ENCODE measurements at regions not wholly inside any gene's neighbourhood (a gene's known extent, or its start where the extent isn't known, plus 50 kb on each side); places are given as distances from the start of the nearest gene placed in this dataset.

GRCh38 chr9:87280421-87280820 is 217.2 kb upstream of the DAPK1 start:
- no peaks in the 10 kb centered on the region for H3K27me3 ChIP-seq (ENCODE audit: insufficient read depth, low read length)
- H3K4me3 ChIP-seq (ENCODE audit: low read length), result no peak overlapping the region
- H3K4me1 ChIP-seq (ENCODE audit: insufficient read depth, low read length), result peaks cover 14% of the 10 kb centered on the region
- H3K9me3 ChIP-seq (ENCODE audit: low read depth, low read length), result no peaks in the 10 kb centered on the region

- Histone ChIP-seq H3K4me3 (ENCODE audit: low read length) (no peak overlapping the region), H3K4me1 (ENCODE audit: insufficient read depth, low read length) (peaks cover under 1% of the 10 kb centered on the region), H3K9me3 (ENCODE audit: low read depth, low read length) (no peaks in the 10 kb centered on the region), H3K27me3 (ENCODE audit: insufficient read depth, low read length) (peaks cover 3% of the 10 kb centered on the region)
Measured at GRCh38 chr9:87282538-87282937, 215.1 kb upstream of the DAPK1 start.

- no peaks in the 10 kb centered on the region for H3K9me3 ChIP-seq (ENCODE audit: low read depth, low read length)
- H3K4me3 ChIP-seq (ENCODE audit: low read length), result no peak overlapping the region
- no peaks in the 10 kb centered on the region for H3K4me1 ChIP-seq (ENCODE audit: insufficient read depth, low read length)
- peaks cover 3% of the 10 kb centered on the region for H3K27me3 ChIP-seq (ENCODE audit: insufficient read depth, low read length)
Measured at GRCh38 chr9:87283585-87283984, 214.1 kb upstream of the DAPK1 start.

GRCh38 chr9:87285183-87285850 is 212.3 kb upstream of the DAPK1 start:
- no peaks in the 10 kb centered on the region for H3K4me1 ChIP-seq (ENCODE audit: insufficient read depth, low read length)
- H3K4me3 ChIP-seq (ENCODE audit: low read length), result no peak overlapping the region
- no peaks in the 10 kb centered on the region for H3K9me3 ChIP-seq (ENCODE audit: low read depth, low read length)
- peaks cover 3% of the 10 kb centered on the region for H3K27me3 ChIP-seq (ENCODE audit: insufficient read depth, low read length)

GRCh38 chr9:87286506-87286905 is 211.2 kb upstream of the DAPK1 start:
- Histone ChIP-seq H3K4me3 (ENCODE audit: low read length) (no peak overlapping the region), H3K27me3 (ENCODE audit: insufficient read depth, low read length) (peaks cover 3% of the 10 kb centered on the region), H3K9me3 (ENCODE audit: low read depth, low read length) (no peaks in the 10 kb centered on the region), H3K4me1 (ENCODE audit: insufficient read depth, low read length) (no peaks in the 10 kb centered on the region)

- Histone ChIP-seq H3K27me3 (ENCODE audit: insufficient read depth, low read length) (peaks cover 3% of the 10 kb centered on the region), H3K4me1 (ENCODE audit: insufficient read depth, low read length) (no peaks in the 10 kb centered on the region), H3K4me3 (ENCODE audit: low read length) (no peak overlapping the region), H3K9me3 (ENCODE audit: low read depth, low read length) (peaks cover 4% of the 10 kb centered on the region)
Measured at GRCh38 chr9:87290241-87291052, 207.2 kb upstream of the DAPK1 start.

GRCh38 chr9:87292449-87293191 is 205.0 kb upstream of the DAPK1 start:
- Histone ChIP-seq H3K4me3 (ENCODE audit: low read length) (no peak overlapping the region), H3K9me3 (ENCODE audit: low read depth, low read length) (peaks cover 4% of the 10 kb centered on the region), H3K4me1 (ENCODE audit: insufficient read depth, low read length) (no peaks in the 10 kb centered on the region), H3K27me3 (ENCODE audit: insufficient read depth, low read length) (no peaks in the 10 kb centered on the region)

- Histone ChIP-seq H3K9me3 (ENCODE audit: low read depth, low read length) (peaks cover 4% of the 10 kb centered on the region), H3K4me1 (ENCODE audit: insufficient read depth, low read length) (no peaks in the 10 kb centered on the region), H3K27me3 (ENCODE audit: insufficient read depth, low read length) (no peaks in the 10 kb centered on the region), H3K4me3 (ENCODE audit: low read length) (no peak overlapping the region)
Measured at GRCh38 chr9:87294126-87294525, 203.5 kb upstream of the DAPK1 start.

GRCh38 chr9:87300915-87301314 is 196.8 kb upstream of the DAPK1 start:
- no peaks in the 10 kb centered on the region for H3K4me1 ChIP-seq (ENCODE audit: insufficient read depth, low read length)
- H3K9me3 ChIP-seq (ENCODE audit: low read depth, low read length), result no peaks in the 10 kb centered on the region
- no peaks in the 10 kb centered on the region for H3K27me3 ChIP-seq (ENCODE audit: insufficient read depth, low read length)
- no peak overlapping the region for H3K4me3 ChIP-seq (ENCODE audit: low read length)

- no peaks in the 10 kb centered on the region for H3K27me3 ChIP-seq (ENCODE audit: insufficient read depth, low read length)
Measured at GRCh38 chr9:87301371-87301770, 196.3 kb upstream of the DAPK1 start.

GRCh38 chr9:87305151-87305550 is 192.5 kb upstream of the DAPK1 start:
- H3K27me3 ChIP-seq (ENCODE audit: insufficient read depth, low read length), result no peaks in the 10 kb centered on the region
- no peaks in the 10 kb centered on the region for H3K4me1 ChIP-seq (ENCODE audit: insufficient read depth, low read length)
- no peak overlapping the region for H3K4me3 ChIP-seq (ENCODE audit: low read length)
- no peaks in the 10 kb centered on the region for H3K9me3 ChIP-seq (ENCODE audit: low read depth, low read length)

More at GRCh38 chr9:87301371-87301770, 196.3 kb upstream of the DAPK1 start:
- no peak overlapping the region for H3K4me3 ChIP-seq (ENCODE audit: low read length)
- H3K9me3 ChIP-seq (ENCODE audit: low read depth, low read length), result no peaks in the 10 kb centered on the region
- no peaks in the 10 kb centered on the region for H3K4me1 ChIP-seq (ENCODE audit: insufficient read depth, low read length)

GRCh38 chr9:87306006-87306405 is 191.7 kb upstream of the DAPK1 start:
- H3K4me1 ChIP-seq (ENCODE audit: insufficient read depth, low read length), result no peaks in the 10 kb centered on the region
- H3K27me3 ChIP-seq (ENCODE audit: insufficient read depth, low read length), result no peaks in the 10 kb centered on the region
- no peaks in the 10 kb centered on the region for H3K9me3 ChIP-seq (ENCODE audit: low read depth, low read length)
- H3K4me3 ChIP-seq (ENCODE audit: low read length), result no peak overlapping the region

GRCh38 chr9:87307848-87308247 is 189.8 kb upstream of the DAPK1 start:
- no peaks in the 10 kb centered on the region for H3K9me3 ChIP-seq (ENCODE audit: low read depth, low read length)
- no peaks in the 10 kb centered on the region for H3K4me1 ChIP-seq (ENCODE audit: insufficient read depth, low read length)
- no peaks in the 10 kb centered on the region for H3K27me3 ChIP-seq (ENCODE audit: insufficient read depth, low read length)
- H3K4me3 ChIP-seq (ENCODE audit: low read length), result no peak overlapping the region

GRCh38 chr9:87309236-87309635 is 188.4 kb upstream of the DAPK1 start:
- H3K27me3 ChIP-seq (ENCODE audit: insufficient read depth, low read length), result no peaks in the 10 kb centered on the region
- no peaks in the 10 kb centered on the region for H3K4me1 ChIP-seq (ENCODE audit: insufficient read depth, low read length)
- H3K9me3 ChIP-seq (ENCODE audit: low read depth, low read length), result no peaks in the 10 kb centered on the region
- H3K4me3 ChIP-seq (ENCODE audit: low read length), result no peak overlapping the region

GRCh38 chr9:87310827-87311523 is 186.7 kb upstream of the DAPK1 start:
- no peaks in the 10 kb centered on the region for H3K4me1 ChIP-seq (ENCODE audit: insufficient read depth, low read length)
- H3K4me3 ChIP-seq (ENCODE audit: low read length), result no peak overlapping the region
- no peaks in the 10 kb centered on the region for H3K9me3 ChIP-seq (ENCODE audit: low read depth, low read length)
- H3K27me3 ChIP-seq (ENCODE audit: insufficient read depth, low read length), result no peaks in the 10 kb centered on the region
